GM18508 (cell line): ENCODE measurements at regions not wholly inside any gene's neighbourhood (a gene's known extent, or its start where the extent isn't known, plus 50 kb on each side); places are given as distances from the start of the nearest gene placed in this dataset.
A peak's percentile ranks its signal among the peaks of the same experiment; 100 is the strongest.
"Not testable (repeated sequence)": the region's sequence is repeated elsewhere in the genome, so short reads cannot be mapped to it uniquely, and the experiment has no call there.

Experiments
- ATAC-seq: cut with Tn5 transposase; IDR thresholded peaks from one replicate; pipeline ENCODE4 v1.9.1; 2021; ENCODE audit warnings: moderate number of reproducible peaks; ENCODE audit not compliant: insufficient read depth, unreplicated experiment

DNA sequence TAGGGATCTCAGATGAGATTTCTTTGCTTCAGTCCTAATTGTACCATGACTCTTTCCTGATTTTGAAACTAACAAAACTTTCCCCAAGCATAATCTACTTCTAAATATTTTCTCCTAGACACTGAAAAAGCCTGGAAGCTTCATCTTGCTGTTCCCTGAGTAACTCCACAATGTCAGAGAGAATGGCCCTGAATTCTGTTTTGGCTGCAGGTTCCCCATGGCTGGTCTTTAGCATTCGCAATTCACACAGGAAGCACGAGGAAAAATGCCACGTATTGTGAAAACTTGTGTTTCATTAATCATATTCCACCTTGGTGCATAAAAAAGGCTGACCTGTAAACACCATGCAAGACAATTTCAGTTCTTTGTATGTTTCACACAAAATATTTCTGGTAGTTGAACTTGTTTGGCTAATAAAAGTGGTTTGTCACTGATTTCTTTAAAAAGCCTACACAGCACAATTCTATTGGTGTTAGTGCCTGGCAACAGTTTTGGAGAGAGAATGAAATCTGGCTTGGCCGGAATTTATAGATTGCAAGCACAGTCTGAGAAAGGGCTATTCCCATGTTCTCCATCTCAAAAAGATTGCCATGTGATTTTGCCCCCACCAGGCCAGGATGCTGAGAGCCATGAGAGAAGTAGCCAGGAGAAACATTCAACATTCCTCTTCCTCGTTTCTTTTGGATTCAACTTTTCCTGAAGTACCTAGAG, 367.1 kb downstream of the NDFIP2 start:
- ATAC-seq: no peak

DNA sequence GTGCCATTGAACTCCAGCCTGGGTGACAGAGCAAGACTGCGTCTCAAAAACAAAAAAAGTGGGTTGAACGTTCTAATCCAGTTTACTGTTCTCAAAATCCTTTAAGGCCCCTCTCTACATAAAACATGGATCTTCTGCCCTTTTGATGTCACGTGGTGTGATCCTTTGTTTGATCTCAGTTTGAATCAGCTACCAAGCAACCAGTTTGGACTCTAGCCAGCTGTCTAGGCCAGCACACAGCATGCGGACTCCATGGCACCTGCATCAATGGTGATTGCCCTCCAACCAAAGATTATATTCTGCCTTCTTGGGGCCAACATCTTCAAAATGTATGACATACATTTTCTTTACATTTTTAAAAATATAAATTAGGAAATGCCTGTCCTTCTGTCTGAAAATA, 365.4 kb downstream of the NDFIP2 start:
- ATAC-seq: no peak

DNA sequence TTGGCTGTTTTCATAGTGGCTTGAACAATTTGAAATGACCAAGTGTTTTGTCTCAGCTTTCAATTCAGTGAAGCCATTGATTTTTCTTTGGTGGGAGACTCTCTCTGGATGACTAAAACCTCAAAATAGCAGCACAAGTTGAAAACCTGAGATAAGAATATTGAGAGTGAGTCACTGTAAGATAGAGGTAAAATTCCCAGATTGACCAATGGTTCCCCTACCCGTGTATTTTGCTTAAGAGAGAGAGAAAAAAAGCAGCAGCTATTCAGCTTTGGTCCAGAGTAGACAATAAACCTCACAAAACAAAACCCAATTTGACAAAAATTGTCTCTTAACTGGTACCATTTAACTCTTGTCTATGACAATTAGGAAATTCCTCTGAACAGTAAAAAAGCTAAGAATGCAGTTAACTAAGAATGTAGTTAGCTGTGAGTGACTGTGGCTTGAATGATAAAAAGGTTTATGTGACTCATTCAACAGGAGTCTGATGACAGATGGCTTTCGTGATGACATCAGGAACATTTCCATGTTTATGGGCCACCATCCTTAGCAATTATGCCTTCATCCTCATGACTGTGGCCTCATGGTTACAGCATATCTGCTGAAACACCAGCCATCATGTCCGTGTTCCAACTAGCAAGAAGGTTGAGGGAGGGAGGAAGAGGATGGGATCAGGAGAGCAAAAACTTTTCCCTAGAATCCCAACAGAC, 356.9 kb downstream of the NDFIP2 start:
- ATAC-seq: no peak

GRCh38 chr13:79836121-79836520, 355.2 kb downstream of the NDFIP2 start:
- not testable (repeated sequence) for ATAC-seq

GRCh38 chr13:79834876-79835275, 353.9 kb downstream of the NDFIP2 start:
- ATAC-seq: no peak

DNA sequence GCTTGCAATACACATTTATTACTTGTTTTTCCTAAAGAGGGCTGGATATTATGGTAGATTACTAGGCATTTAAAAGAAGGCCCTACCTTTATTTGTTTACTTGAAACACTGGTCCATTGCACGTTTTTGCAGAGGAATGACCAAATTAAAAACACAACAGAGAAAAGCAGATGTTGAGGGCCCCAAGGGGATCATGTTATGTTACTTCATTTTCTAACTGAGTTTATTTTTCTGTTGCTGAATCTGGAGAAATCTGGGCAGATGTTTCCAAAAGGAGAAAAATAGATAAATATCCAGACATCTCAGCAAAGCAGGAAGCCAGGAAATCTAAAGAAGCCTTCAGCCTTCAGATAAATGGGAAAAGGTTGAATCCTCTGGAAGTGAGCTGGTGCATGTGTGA, 353.0 kb downstream of the NDFIP2 start:
- ATAC-seq: no peak

GRCh38 chr13:79831556-79831955, 350.6 kb downstream of the NDFIP2 start:
- ATAC-seq: no peak

DNA sequence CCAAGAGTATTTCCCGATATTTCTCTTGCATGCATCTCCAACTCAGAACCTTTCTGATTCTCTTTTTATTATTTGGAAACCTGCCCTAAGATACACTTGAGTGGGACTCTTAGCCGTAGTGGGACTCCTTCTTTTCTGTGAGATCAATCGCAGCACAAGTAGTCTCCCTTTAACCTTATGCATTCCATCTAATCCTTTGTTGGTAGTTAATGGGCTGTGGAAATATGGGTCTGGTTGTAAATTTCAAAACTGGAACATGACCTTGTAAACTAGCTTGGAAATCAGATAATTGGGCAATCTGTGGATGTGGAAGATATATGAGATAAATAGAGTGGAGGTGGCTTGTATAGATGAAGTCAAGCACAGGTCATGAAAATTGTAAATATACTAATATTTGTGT, 350.0 kb downstream of the NDFIP2 start:
- no peak for ATAC-seq

DNA sequence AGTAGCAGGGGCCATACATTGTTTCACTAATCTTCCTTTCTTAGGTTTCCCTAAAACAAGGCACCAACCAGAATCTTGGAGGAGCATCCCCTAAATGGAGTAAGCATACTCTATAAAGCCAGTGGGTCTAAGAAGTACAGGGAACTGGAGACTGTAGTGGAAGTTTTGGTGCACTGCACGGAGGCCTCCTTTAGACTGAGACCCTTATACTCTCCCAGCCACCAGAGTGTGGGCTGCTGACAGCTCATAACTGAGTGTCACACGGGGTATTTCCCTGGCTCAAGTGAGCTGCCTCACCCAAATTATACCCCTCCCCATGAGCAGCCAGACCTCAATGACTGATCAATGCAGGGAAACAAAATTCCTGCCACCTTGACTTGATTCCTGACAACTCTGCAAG, 349.5 kb downstream of the NDFIP2 start:
- ATAC-seq: no peak

DNA sequence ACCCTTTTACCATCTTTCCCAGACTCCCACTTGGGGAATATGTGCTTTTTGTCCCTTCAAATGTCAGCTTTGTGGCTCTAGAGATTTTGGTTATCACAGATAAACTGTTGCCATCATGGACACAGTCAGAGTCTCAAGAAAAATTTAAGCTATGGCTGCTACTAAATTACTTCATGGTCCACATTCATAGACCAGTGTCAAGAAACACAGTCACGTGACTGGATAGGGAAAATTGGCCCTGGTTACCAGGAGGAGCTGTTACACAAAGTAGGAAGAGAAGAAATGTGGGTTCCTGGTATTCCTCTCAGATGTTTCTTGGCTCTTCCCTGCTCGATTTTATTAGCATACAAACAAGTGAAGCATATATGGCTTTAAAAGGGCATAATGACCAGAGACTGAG, 348.9 kb downstream of the NDFIP2 start:
- ATAC-seq: no peak

DNA sequence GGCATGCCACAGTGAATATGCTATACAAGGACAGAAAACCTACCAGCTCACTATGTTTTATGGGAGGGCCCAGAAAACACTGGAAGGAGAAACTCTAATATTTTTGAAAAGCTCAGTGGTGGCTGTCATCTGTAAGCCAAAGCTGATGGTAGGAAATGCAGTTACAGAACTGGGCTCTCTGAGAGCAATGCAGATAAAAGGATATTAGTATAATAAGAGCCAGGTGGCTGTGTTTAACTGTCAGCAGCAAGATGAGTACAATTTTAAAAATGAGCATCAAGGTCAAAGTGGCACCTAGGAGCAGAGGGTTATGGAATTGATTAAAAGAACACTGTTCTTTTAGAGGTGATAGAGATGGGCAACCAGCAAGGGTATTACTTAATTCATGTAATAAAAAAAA, 345.0 kb downstream of the NDFIP2 start:
- no peak for ATAC-seq

GRCh38 chr13:79815041-79815440, 334.1 kb downstream of the NDFIP2 start:
- no peak for ATAC-seq

DNA sequence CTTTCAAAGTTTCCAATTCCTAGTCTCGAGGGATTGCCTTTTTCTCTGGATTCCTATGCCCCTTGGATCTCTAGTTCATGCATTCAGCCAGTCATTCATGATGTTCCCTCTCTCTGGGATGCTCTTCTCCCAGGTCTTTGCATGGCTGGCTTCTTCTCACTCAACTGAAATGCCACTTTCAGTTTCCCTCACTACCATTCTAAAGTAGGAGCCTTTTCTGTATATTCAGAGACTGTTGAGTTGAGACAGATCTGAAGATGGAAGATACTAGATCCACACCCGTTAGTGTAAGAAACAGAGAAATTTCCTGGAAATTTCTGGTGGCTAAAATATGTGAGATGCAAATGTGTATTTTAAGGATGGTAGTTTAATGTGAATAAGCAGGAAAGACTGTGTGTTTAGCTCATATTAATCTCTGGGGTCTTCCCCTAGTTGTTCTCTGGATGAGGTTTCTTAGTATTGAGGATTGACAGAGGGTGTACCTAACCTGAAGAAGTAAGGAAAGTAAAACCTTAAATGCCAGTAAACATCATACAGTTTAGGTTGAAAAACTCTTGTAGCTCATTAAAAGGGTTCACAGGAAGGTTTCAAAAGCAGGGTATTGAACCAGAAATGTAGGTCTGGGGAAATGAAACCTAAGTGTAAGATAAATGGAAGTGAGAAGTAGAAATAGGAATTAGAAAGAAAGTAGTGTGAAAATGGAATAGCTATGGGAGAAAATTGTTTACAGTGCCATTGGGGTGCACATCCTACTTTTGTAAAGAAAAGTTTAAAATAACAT, 331.3 kb downstream of the NDFIP2 start:
- peak; percentile 59 for ATAC-seq

DNA sequence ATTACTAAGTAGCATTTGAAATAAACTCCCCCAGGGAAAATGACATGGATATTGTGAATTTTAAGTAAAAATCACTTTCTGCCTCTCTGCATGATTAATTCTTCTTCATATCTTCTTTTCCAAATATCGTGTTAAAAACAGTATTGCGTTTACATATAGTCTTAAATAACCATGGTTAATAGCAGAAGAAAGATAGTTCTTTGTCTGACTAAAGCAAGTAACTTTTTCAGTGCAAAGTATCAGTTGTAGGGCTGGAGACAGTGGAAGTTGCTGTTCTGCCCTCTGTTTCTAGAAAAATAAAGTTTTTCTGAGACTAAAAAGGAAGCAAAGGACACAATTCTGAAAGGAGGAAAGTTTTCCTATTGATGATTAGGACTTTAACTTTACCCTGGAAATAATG, 330.2 kb downstream of the NDFIP2 start:
- ATAC-seq: no peak

DNA sequence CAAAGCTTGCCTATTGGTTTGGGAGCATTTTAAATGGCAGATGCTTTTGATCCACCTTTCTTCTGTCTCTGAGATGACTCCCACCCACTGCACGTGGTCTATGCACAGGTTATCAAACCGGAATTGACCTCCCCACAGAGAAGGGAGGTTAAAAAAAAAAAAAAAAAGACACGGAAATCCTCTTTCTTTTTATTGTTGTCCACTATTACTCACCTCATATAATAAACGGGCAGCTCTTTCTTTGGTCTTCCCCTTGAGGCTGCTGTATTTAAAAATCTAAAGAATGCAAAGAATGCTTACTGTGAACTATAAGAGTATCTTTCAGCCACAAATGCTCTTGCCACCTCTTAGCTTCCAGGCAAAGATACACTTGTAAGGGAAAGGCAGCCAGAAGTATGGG, 329.7 kb downstream of the NDFIP2 start:
- no peak for ATAC-seq

- no peak for ATAC-seq
These were observed 329.1 kb downstream of the NDFIP2 start for GRCh38 chr13:79810018-79810417.

- ATAC-seq: no peak
These were observed 327.5 kb downstream of the NDFIP2 start for GRCh38 chr13:79808475-79808874.

DNA sequence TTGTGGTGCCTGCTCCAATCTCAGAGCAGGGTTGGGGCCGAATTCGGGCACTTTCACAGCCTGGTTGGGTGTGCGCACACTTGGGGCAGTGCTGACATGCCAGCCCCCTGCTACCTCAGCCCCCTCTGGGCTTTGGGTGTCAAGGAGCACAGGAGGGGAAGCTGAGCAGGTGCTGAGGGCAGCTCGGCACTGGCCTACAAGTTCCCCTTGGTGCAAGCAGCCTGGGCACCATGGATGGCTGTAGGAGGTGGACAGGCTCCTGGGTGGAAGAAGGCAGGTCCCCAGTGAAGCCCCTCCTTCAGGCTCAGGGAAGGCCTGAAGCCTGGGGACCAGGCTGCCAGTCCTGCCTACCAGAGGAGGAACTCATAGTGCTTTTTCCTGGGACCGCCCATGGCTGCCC, 326.6 kb downstream of the NDFIP2 start:
- no peak for ATAC-seq

DNA sequence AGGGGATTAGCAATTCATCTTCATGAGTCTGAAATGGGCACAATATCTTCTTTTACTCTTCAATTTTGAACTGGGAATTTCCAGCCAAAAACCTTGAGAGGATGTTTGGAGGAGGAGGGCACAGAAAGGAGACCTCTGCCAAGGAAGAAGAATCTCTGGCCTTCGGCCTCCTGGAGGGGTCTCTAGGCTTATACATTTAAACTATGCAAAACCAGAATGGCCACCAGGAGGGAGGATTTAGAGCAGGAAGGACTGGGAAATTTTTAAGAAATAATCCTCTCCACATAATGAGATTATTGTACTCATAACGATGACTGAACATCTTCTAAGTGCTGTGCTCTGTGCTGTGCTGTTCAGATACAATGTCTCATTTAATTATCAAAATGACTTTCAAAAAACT, 325.9 kb downstream of the NDFIP2 start:
- no peak for ATAC-seq

DNA sequence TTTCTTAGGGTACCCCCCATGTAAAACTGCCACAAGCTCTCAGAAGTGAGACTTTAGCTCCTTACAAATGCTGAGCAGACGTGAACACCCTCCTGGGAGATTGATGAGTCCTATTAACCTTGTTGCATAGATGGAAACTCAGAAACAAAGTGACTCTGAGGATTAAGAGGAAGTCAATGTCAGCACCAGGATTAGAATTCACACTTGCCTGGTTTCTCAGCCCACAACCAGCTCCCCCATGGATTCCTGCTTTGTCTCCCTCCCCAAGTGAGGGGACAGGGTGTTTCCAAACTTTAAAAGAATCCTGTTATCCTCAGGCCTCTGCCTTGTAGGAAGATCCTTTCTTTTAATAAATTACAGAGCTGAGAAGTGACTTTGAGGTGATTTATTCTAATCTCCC, 324.4 kb downstream of the NDFIP2 start:
- no peak for ATAC-seq

- ATAC-seq: no peak
These were observed 323.0 kb downstream of the NDFIP2 start for GRCh38 chr13:79803989-79804388.
